Activated CD4-positive, alpha-beta T cell treated with anti-CD3 and anti-CD28 coated beads for 4 hours (primary cell): ENCODE measurements at regions not wholly inside any gene's neighbourhood (a gene's known extent, or its start where the extent isn't known, plus 50 kb on each side); places are given as distances from the start of the nearest gene placed in this dataset.

Experiments used
- DNase-seq, 2 donors: peaks; one replicate each; pipeline ENCODE4 v3.0.0-alpha.2; 2020

GRCh38 chr11:76276046-76276780 is 69.9 kb upstream of the WNT11 start:
- no peak for DNase-seq

GRCh38 chr11:76275446-76275845 is 69.1 kb upstream of the WNT11 start:
- DNase-seq: no peak

GRCh38 chr11:76271068-76271467 is 64.8 kb upstream of the WNT11 start:
- no peak for DNase-seq

- no peak for DNase-seq
Observed at GRCh38 chr11:76270389-76270788, 64.1 kb upstream of the WNT11 start.

- DNase-seq: no peak
Observed at GRCh38 chr11:76269661-76270261, 63.5 kb upstream of the WNT11 start.

- DNase-seq: no peak
Observed at GRCh38 chr11:76269247-76269646, 62.9 kb upstream of the WNT11 start.

- no peak for DNase-seq
Observed at GRCh38 chr11:76268498-76268897, 62.2 kb upstream of the WNT11 start.

- DNase-seq: no peak
Observed at GRCh38 chr11:76267556-76267955, 61.3 kb upstream of the WNT11 start.

- no peak for DNase-seq
Observed at GRCh38 chr11:76266286-76267100, 60.2 kb upstream of the WNT11 start.

- no peak for DNase-seq
Observed at GRCh38 chr11:76265771-76266241, 59.5 kb upstream of the WNT11 start.

GRCh38 chr11:76263657-76264056 is 57.4 kb upstream of the WNT11 start:
- no peak for DNase-seq

GRCh38 chr11:76263166-76263565 is 56.9 kb upstream of the WNT11 start:
- no peak for DNase-seq

- DNase-seq: no peak
Observed at GRCh38 chr11:76260296-76260925, 54.1 kb upstream of the WNT11 start.

- DNase-seq: no peak
Observed at GRCh38 chr11:76259299-76259908, 53.1 kb upstream of the WNT11 start.

GRCh38 chr11:76257074-76257719 is 50.9 kb upstream of the WNT11 start:
- no peak for DNase-seq

- DNase-seq: no peak
Observed at GRCh38 chr11:76256448-76256847, 50.1 kb upstream of the WNT11 start.
